ENCODE measurements at regions not wholly inside any gene's neighbourhood (a gene's known extent, or its start where the extent isn't known, plus 50 kb on each side); places are given as distances from the start of the nearest gene placed in this dataset.

DNA sequence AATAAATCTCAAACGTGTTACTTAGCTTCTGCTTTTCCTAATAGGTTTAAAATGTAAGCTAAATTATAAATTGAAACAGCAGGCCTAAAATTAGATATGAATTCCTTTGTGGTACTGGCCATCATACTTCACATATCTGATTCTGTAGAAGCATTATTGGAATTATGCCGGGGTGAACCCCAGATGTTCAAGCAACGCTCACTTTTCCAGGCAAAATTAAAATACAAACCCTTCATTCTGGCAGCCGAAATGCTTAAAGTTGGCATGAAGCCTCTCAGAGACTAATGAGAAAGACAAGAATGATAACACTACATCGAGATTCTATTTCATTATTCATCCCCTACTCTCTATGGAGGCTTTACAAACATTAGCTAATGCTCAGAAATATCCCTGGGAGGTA is 1352.7 kb upstream of the ADGRL2 start:
- H3K4me3 ChIP-seq (ENCODE audit: low read depth in 1 of 2, low read length in 2 of 2) = no peak overlapping the region
- H3K4me1 ChIP-seq (ENCODE audit: control insufficient read depth in 1 of 2, insufficient read depth in 2 of 2, low read length in 2 of 2) = no peaks in the 10 kb centered on the region
- H3K27ac ChIP-seq (ENCODE audit: low read depth, low read length) = no peak overlapping the region
- H3K9me3 ChIP-seq (ENCODE audit: control insufficient read depth in 1 of 2, low read length in 2 of 2) = no peaks in the 10 kb centered on the region
- no peaks in the 10 kb centered on the region for H3K27me3 ChIP-seq (ENCODE audit: control insufficient read depth in 1 of 2, insufficient read depth in 2 of 2, low read length in 2 of 2)
- H3K36me3 ChIP-seq (ENCODE audit: control insufficient read depth in 1 of 2, insufficient read depth in 2 of 2, low read length in 2 of 2) = no peaks in the 10 kb centered on the region
- H3K9ac ChIP-seq (ENCODE audit: low read depth in 1 of 2, low read length in 2 of 2) = no peak overlapping the region

- Histone ChIP-seq H3K27me3 (ENCODE audit: control insufficient read depth in 1 of 2, insufficient read depth in 2 of 2, low read length in 2 of 2) (no peaks in the 10 kb centered on the region), H3K9me3 (ENCODE audit: control insufficient read depth in 1 of 2, low read length in 2 of 2) (no peaks in the 10 kb centered on the region), H3K9ac (ENCODE audit: low read depth in 1 of 2, low read length in 2 of 2) (no peak overlapping the region), H3K36me3 (ENCODE audit: control insufficient read depth in 1 of 2, insufficient read depth in 2 of 2, low read length in 2 of 2) (no peaks in the 10 kb centered on the region), H3K27ac (ENCODE audit: low read depth, low read length) (no peak overlapping the region), H3K4me3 (ENCODE audit: low read depth in 1 of 2, low read length in 2 of 2) (no peak overlapping the region), H3K4me1 (ENCODE audit: control insufficient read depth in 1 of 2, insufficient read depth in 2 of 2, low read length in 2 of 2) (no peaks in the 10 kb centered on the region)
Observed at GRCh38 chr1:80447526-80447925, 1353.2 kb upstream of the ADGRL2 start.

GRCh38 chr1:80445033-80445432 is 1355.7 kb upstream of the ADGRL2 start:
- Histone ChIP-seq H3K27me3 (ENCODE audit: control insufficient read depth in 1 of 2, insufficient read depth in 2 of 2, low read length in 2 of 2) (no peaks in the 10 kb centered on the region), H3K36me3 (ENCODE audit: control insufficient read depth in 1 of 2, insufficient read depth in 2 of 2, low read length in 2 of 2) (no peaks in the 10 kb centered on the region), H3K4me3 (ENCODE audit: low read depth in 1 of 2, low read length in 2 of 2) (no peak overlapping the region), H3K4me1 (ENCODE audit: control insufficient read depth in 1 of 2, insufficient read depth in 2 of 2, low read length in 2 of 2) (no peaks in the 10 kb centered on the region), H3K27ac (ENCODE audit: low read depth, low read length) (no peak overlapping the region), H3K9me3 (ENCODE audit: control insufficient read depth in 1 of 2, low read length in 2 of 2) (no peaks in the 10 kb centered on the region), H3K9ac (ENCODE audit: low read depth in 1 of 2, low read length in 2 of 2) (no peak overlapping the region)

DNA sequence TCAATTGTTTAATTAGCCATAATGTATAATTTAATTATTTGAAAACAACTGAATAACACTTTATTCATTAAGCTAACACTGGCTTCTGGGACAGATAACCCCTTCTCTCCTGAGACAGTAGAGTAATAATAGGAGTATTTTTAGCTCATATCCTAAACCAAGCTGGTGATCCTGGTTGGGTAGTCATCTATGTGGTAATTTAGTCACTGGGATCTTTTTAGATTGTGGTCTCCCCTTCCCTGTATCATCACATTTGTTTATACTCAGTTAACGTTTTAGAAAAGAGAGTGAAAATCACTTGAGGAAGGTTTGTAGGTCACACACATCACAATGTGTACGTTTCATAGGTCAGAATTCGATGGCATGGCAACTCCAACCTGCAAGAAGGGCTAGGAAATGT is 1356.6 kb upstream of the ADGRL2 start:
- Histone ChIP-seq H3K4me3 (ENCODE audit: low read depth in 1 of 2, low read length in 2 of 2) (no peak overlapping the region), H3K9ac (ENCODE audit: low read depth in 1 of 2, low read length in 2 of 2) (no peak overlapping the region), H3K9me3 (ENCODE audit: control insufficient read depth in 1 of 2, low read length in 2 of 2) (no peaks in the 10 kb centered on the region), H3K27me3 (ENCODE audit: control insufficient read depth in 1 of 2, insufficient read depth in 2 of 2, low read length in 2 of 2) (no peaks in the 10 kb centered on the region), H3K36me3 (ENCODE audit: control insufficient read depth in 1 of 2, insufficient read depth in 2 of 2, low read length in 2 of 2) (no peaks in the 10 kb centered on the region), H3K4me1 (ENCODE audit: control insufficient read depth in 1 of 2, insufficient read depth in 2 of 2, low read length in 2 of 2) (no peaks in the 10 kb centered on the region), H3K27ac (ENCODE audit: low read depth, low read length) (no peak overlapping the region)

DNA sequence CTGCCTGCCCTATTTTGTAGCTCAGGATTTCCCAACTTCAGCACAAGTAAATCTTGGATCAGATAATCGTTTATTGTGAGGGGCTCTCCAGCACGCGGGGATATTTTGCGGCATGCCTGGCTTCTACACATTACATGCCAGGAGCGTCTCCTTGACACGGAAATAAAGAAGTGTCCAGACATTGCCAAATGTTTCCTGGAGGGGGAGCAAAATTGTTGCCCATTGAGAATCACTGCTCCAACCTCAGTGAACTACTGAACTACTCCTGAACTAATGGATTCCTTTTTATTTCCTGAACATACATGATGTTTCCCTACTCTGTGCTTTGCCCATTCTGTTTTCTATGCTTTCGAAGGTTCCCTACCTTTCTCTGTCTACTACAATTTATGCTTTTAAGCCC is 1359.1 kb upstream of the ADGRL2 start:
- Histone ChIP-seq H3K36me3 (ENCODE audit: control insufficient read depth in 1 of 2, insufficient read depth in 2 of 2, low read length in 2 of 2) (no peaks in the 10 kb centered on the region), H3K4me3 (ENCODE audit: low read depth in 1 of 2, low read length in 2 of 2) (no peak overlapping the region), H3K9ac (ENCODE audit: low read depth in 1 of 2, low read length in 2 of 2) (no peak overlapping the region), H3K27me3 (ENCODE audit: control insufficient read depth in 1 of 2, insufficient read depth in 2 of 2, low read length in 2 of 2) (no peaks in the 10 kb centered on the region), H3K27ac (ENCODE audit: low read depth, low read length) (no peak overlapping the region), H3K9me3 (ENCODE audit: control insufficient read depth in 1 of 2, low read length in 2 of 2) (no peaks in the 10 kb centered on the region), H3K4me1 (ENCODE audit: control insufficient read depth in 1 of 2, insufficient read depth in 2 of 2, low read length in 2 of 2) (no peaks in the 10 kb centered on the region)

GRCh38 chr1:80436851-80437250 is 1363.9 kb upstream of the ADGRL2 start:
- H3K9me3 ChIP-seq (ENCODE audit: control insufficient read depth in 1 of 2, low read length in 2 of 2) = no peaks in the 10 kb centered on the region
- H3K27me3 ChIP-seq (ENCODE audit: control insufficient read depth in 1 of 2, insufficient read depth in 2 of 2, low read length in 2 of 2) = no peaks in the 10 kb centered on the region
- H3K27ac ChIP-seq (ENCODE audit: low read depth, low read length) = no peak overlapping the region
- no peaks in the 10 kb centered on the region for H3K36me3 ChIP-seq (ENCODE audit: control insufficient read depth in 1 of 2, insufficient read depth in 2 of 2, low read length in 2 of 2)
- no peaks in the 10 kb centered on the region for H3K4me1 ChIP-seq (ENCODE audit: control insufficient read depth in 1 of 2, insufficient read depth in 2 of 2, low read length in 2 of 2)
- no peak overlapping the region for H3K4me3 ChIP-seq (ENCODE audit: low read depth in 1 of 2, low read length in 2 of 2)
- no peak overlapping the region for H3K9ac ChIP-seq (ENCODE audit: low read depth in 1 of 2, low read length in 2 of 2)

GRCh38 chr1:80427881-80428280 is 1372.9 kb upstream of the ADGRL2 start:
- H3K9ac ChIP-seq (ENCODE audit: low read depth in 1 of 2, low read length in 2 of 2) = no peak overlapping the region

DNA sequence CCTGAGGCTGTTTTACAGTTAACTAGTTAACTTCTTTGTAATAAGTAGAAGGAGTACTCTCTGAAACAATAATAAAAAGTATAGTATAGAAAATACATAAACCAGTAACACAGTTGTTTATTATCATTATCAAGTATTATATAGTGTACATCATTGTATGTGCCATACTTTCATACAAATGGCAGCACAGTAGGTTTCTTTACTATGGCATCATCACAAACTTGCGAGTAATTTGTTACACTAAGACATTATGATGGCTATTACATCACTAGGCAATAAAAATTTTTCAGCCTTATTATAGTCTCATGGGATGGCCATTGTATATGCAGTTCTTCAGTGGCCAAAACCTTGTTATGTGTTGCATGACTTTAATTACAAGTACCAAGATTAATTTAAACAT is 1376.5 kb upstream of the ADGRL2 start:
- Histone ChIP-seq H3K4me3 (ENCODE audit: low read depth in 1 of 2, low read length in 2 of 2) (no peak overlapping the region), H3K36me3 (ENCODE audit: control insufficient read depth in 1 of 2, insufficient read depth in 2 of 2, low read length in 2 of 2) (no peaks in the 10 kb centered on the region), H3K27ac (ENCODE audit: low read depth, low read length) (no peak overlapping the region), H3K27me3 (ENCODE audit: control insufficient read depth in 1 of 2, insufficient read depth in 2 of 2, low read length in 2 of 2) (no peaks in the 10 kb centered on the region), H3K9ac (ENCODE audit: low read depth in 1 of 2, low read length in 2 of 2) (no peak overlapping the region), H3K4me1 (ENCODE audit: control insufficient read depth in 1 of 2, insufficient read depth in 2 of 2, low read length in 2 of 2) (no peaks in the 10 kb centered on the region), H3K9me3 (ENCODE audit: control insufficient read depth in 1 of 2, low read length in 2 of 2) (no peaks in the 10 kb centered on the region)

More at GRCh38 chr1:80427881-80428280, 1372.9 kb upstream of the ADGRL2 start:
- Histone ChIP-seq H3K9me3 (ENCODE audit: control insufficient read depth in 1 of 2, low read length in 2 of 2) (no peaks in the 10 kb centered on the region), H3K27ac (ENCODE audit: low read depth, low read length) (no peak overlapping the region), H3K4me3 (ENCODE audit: low read depth in 1 of 2, low read length in 2 of 2) (no peak overlapping the region), H3K36me3 (ENCODE audit: control insufficient read depth in 1 of 2, insufficient read depth in 2 of 2, low read length in 2 of 2) (no peaks in the 10 kb centered on the region), H3K4me1 (ENCODE audit: control insufficient read depth in 1 of 2, insufficient read depth in 2 of 2, low read length in 2 of 2) (no peaks in the 10 kb centered on the region), H3K27me3 (ENCODE audit: control insufficient read depth in 1 of 2, insufficient read depth in 2 of 2, low read length in 2 of 2) (no peaks in the 10 kb centered on the region)

GRCh38 chr1:80418134-80418533 is 1382.6 kb upstream of the ADGRL2 start:
- Histone ChIP-seq H3K4me1 (ENCODE audit: control insufficient read depth in 1 of 2, insufficient read depth in 2 of 2, low read length in 2 of 2) (no peaks in the 10 kb centered on the region), H3K9me3 (ENCODE audit: control insufficient read depth in 1 of 2, low read length in 2 of 2) (no peaks in the 10 kb centered on the region), H3K27ac (ENCODE audit: low read depth, low read length) (no peak overlapping the region), H3K27me3 (ENCODE audit: control insufficient read depth in 1 of 2, insufficient read depth in 2 of 2, low read length in 2 of 2) (no peaks in the 10 kb centered on the region), H3K4me3 (ENCODE audit: low read depth in 1 of 2, low read length in 2 of 2) (no peak overlapping the region), H3K9ac (ENCODE audit: low read depth in 1 of 2, low read length in 2 of 2) (no peak overlapping the region), H3K36me3 (ENCODE audit: control insufficient read depth in 1 of 2, insufficient read depth in 2 of 2, low read length in 2 of 2) (no peaks in the 10 kb centered on the region)

- Histone ChIP-seq H3K9me3 (ENCODE audit: control insufficient read depth in 1 of 2, low read length in 2 of 2) (no peaks in the 10 kb centered on the region), H3K4me3 (ENCODE audit: low read depth in 1 of 2, low read length in 2 of 2) (no peak overlapping the region), H3K9ac (ENCODE audit: low read depth in 1 of 2, low read length in 2 of 2) (no peak overlapping the region), H3K36me3 (ENCODE audit: control insufficient read depth in 1 of 2, insufficient read depth in 2 of 2, low read length in 2 of 2) (no peaks in the 10 kb centered on the region), H3K4me1 (ENCODE audit: control insufficient read depth in 1 of 2, insufficient read depth in 2 of 2, low read length in 2 of 2) (no peaks in the 10 kb centered on the region), H3K27ac (ENCODE audit: low read depth, low read length) (no peak overlapping the region), H3K27me3 (ENCODE audit: control insufficient read depth in 1 of 2, insufficient read depth in 2 of 2, low read length in 2 of 2) (no peaks in the 10 kb centered on the region)
Observed at GRCh38 chr1:80417671-80418070, 1383.1 kb upstream of the ADGRL2 start.

DNA sequence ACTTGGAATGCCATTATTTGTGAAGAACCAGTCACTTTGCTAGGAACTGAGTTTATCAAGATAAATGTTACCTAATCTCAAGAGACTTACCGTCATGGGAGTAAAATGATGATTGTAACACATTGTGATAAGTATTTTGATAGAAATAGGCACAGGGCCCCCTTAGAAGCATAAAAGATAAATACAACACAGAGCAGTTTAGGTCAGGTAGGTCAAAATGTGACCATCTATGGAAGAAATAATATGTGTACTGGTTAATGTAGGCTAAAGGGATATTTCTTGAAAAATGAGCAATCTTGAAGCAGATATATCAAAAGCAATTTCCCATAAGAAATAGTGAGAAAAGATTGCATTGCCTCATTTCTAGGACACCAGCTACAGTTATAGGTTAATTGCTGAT is 1386.8 kb upstream of the ADGRL2 start:
- Histone ChIP-seq H3K27ac (ENCODE audit: low read depth, low read length) (no peak overlapping the region), H3K36me3 (ENCODE audit: control insufficient read depth in 1 of 2, insufficient read depth in 2 of 2, low read length in 2 of 2) (no peaks in the 10 kb centered on the region), H3K4me3 (ENCODE audit: low read depth in 1 of 2, low read length in 2 of 2) (no peak overlapping the region), H3K27me3 (ENCODE audit: control insufficient read depth in 1 of 2, insufficient read depth in 2 of 2, low read length in 2 of 2) (no peaks in the 10 kb centered on the region), H3K9ac (ENCODE audit: low read depth in 1 of 2, low read length in 2 of 2) (no peak overlapping the region), H3K9me3 (ENCODE audit: control insufficient read depth in 1 of 2, low read length in 2 of 2) (no peaks in the 10 kb centered on the region), H3K4me1 (ENCODE audit: control insufficient read depth in 1 of 2, insufficient read depth in 2 of 2, low read length in 2 of 2) (no peaks in the 10 kb centered on the region)
